OCI-LY1 (cell line): ENCODE measurements at regions not wholly inside any gene's neighbourhood (a gene's known extent, or its start where the extent isn't known, plus 50 kb on each side); places are given as distances from the start of the nearest gene placed in this dataset.
A peak's percentile ranks its signal among the peaks of the same experiment; 100 is the strongest.

Experiments used
- H2AFZ ChIP-seq: fragments of 200-600 bp; sonication (generic), shearing (Covaris generic); 2 replicates; pipeline ENCODE4 v1.6.0; 2014; ENCODE audit warnings: antibody characterized with exemption, mild to moderate bottlenecking, low read length
- H3F3A ChIP-seq: fragments of 200-600 bp; sonication (generic), shearing (Covaris generic); 2 replicates; pipeline ENCODE4 v1.6.0; 2014; ENCODE audit warnings: mild to moderate bottlenecking, antibody characterized with exemption, low read length, moderate library complexity; ENCODE audit not compliant: insufficient read depth
- H3K27ac ChIP-seq: fragments of 200-600 bp; sonication (generic); 2 replicates; pipeline ENCODE4 v1.5.1; 2014; ENCODE audit warnings: low read length, mixed run types, mild to moderate bottlenecking, low read depth; ENCODE audit not compliant: poor library complexity, severe bottlenecking
- H3K27me3 ChIP-seq: fragments of 200-600 bp; sonication (generic); 2 replicates; pipeline ENCODE4 v1.6.0; 2014; ENCODE audit warnings: antibody characterized with exemption, mild to moderate bottlenecking, low read length, moderate library complexity; ENCODE audit not compliant: insufficient read depth
- H3K36me3 ChIP-seq: fragments of 200-600 bp; sonication (generic); 2 replicates; pipeline ENCODE4 v1.6.1; 2014; ENCODE audit warnings: mild to moderate bottlenecking, antibody characterized with exemption, low read length, moderate library complexity, mixed read lengths; ENCODE audit not compliant: insufficient read depth
- H3K4me1 ChIP-seq: fragments of 200-600 bp; sonication (generic); 2 replicates; pipeline ENCODE4 v1.5.1; 2014; ENCODE audit warnings: mild to moderate bottlenecking, low read length, moderate library complexity; ENCODE audit not compliant: insufficient read depth, severe bottlenecking
- H3K4me2 ChIP-seq: fragments of 200-600 bp; sonication (generic), shearing (Covaris generic); 2 replicates; pipeline ENCODE4 v1.6.1; 2014; ENCODE audit warnings: low read length
- H3K4me3 ChIP-seq: fragments of 200-600 bp; sonication (generic); 2 replicates; pipeline ENCODE4 v1.5.1; 2014; ENCODE audit warnings: low read length, low read depth, mild to moderate bottlenecking, mixed read lengths; ENCODE audit not compliant: poor library complexity, severe bottlenecking
- H3K79me2 ChIP-seq: fragments of 200-600 bp; shearing (Covaris generic); 2 replicates; pipeline ENCODE4 v1.6.1; 2016; ENCODE audit warnings: mixed run types, low read length, mixed read lengths; ENCODE audit not compliant: insufficient read depth
- H3K9ac ChIP-seq: fragments of 200-600 bp; sonication (generic), shearing (Covaris generic); 2 replicates; pipeline ENCODE4 v1.6.1; 2014; ENCODE audit warnings: mild to moderate bottlenecking, low read length, mixed read lengths
- H3K9me2 ChIP-seq: fragments of 200-600 bp; sonication (generic), shearing (Covaris generic); 2 replicates; pipeline ENCODE4 v1.6.1; 2014; ENCODE audit warnings: low read depth, mild to moderate bottlenecking, low read length, mixed read lengths
- H3K9me3 ChIP-seq: fragments of 200-600 bp; shearing (Covaris generic); 2 replicates; pipeline ENCODE4 v1.6.1; 2014; ENCODE audit warnings: low read length, mixed read lengths
- H4K20me1 ChIP-seq: fragments of 200-600 bp; sonication (generic), shearing (Covaris generic); 2 replicates; pipeline ENCODE4 v1.6.0; 2016; ENCODE audit warnings: mild to moderate bottlenecking, low read length; ENCODE audit not compliant: insufficient read depth
- EZH2 ChIP-seq: fragments of 200-600 bp; sonication (generic), shearing (Covaris generic); IDR thresholded peaks from 2 replicates; pipeline ENCODE4 v1.8.0; 2017; ENCODE audit warnings: borderline replicate concordance, mixed run types, mild to moderate bottlenecking, antibody characterized with exemption, low read length, moderate library complexity, mixed read lengths
- TF ChIP-seq, protein P1 (sequence below): fragments of 200-600 bp; sonication (generic), shearing (Covaris generic); IDR thresholded peaks from 2 replicates; pipeline ENCODE4 v1.5.1; 2017; ENCODE audit warnings: mild to moderate bottlenecking, antibody characterized with exemption, low read length, moderate library complexity, mixed read lengths

DNA sequence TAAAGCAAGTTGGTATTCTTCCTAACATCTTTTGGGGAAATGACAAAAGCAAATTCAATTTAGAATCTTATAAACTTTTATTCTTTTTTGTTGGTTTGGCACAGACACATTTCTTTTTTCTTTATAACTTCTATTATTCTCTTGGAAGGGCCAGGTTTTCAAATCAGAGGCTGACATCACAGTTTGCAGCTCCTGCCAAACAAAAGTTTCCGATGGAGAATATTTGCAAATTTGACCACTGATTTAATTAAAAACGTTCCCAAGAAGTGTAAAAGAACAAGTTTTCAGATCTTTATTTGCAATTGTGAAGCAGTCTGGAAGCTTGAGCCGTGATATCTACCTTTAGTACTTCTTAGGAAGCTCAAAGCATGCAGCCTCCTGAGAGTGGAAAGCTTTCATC, 53.8 kb upstream of the CD83 start:
- H3K36me3 ChIP-seq, result no peaks in the 10 kb centered on the region
- no peak for TF ChIP-seq EZH2
- TF ChIP-seq, protein P1, sequence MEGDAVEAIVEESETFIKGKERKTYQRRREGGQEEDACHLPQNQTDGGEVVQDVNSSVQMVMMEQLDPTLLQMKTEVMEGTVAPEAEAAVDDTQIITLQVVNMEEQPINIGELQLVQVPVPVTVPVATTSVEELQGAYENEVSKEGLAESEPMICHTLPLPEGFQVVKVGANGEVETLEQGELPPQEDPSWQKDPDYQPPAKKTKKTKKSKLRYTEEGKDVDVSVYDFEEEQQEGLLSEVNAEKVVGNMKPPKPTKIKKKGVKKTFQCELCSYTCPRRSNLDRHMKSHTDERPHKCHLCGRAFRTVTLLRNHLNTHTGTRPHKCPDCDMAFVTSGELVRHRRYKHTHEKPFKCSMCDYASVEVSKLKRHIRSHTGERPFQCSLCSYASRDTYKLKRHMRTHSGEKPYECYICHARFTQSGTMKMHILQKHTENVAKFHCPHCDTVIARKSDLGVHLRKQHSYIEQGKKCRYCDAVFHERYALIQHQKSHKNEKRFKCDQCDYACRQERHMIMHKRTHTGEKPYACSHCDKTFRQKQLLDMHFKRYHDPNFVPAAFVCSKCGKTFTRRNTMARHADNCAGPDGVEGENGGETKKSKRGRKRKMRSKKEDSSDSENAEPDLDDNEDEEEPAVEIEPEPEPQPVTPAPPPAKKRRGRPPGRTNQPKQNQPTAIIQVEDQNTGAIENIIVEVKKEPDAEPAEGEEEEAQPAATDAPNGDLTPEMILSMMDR, result no peak
- H3K9me2 ChIP-seq, result no peaks in the 10 kb centered on the region
- H3F3A ChIP-seq, result no peaks in the 10 kb centered on the region
- H4K20me1 ChIP-seq, result no peaks in the 10 kb centered on the region
- no peak overlapping the region for H3K4me3 ChIP-seq
- no peak overlapping the region for H3K27ac ChIP-seq
- no peak overlapping the region for H2AFZ ChIP-seq
- no peak overlapping the region for H3K4me2 ChIP-seq
- H3K9ac ChIP-seq, result no peak overlapping the region
- 0 out of 2 replicates have a peak, but pooled peaks cover 3% of the 10 kb centered on the region for H3K9me3 ChIP-seq
- H3K79me2 ChIP-seq, result no peaks in the 10 kb centered on the region
- no peaks in the 10 kb centered on the region for H3K27me3 ChIP-seq
- H3K4me1 ChIP-seq, result no peaks in the 10 kb centered on the region

DNA sequence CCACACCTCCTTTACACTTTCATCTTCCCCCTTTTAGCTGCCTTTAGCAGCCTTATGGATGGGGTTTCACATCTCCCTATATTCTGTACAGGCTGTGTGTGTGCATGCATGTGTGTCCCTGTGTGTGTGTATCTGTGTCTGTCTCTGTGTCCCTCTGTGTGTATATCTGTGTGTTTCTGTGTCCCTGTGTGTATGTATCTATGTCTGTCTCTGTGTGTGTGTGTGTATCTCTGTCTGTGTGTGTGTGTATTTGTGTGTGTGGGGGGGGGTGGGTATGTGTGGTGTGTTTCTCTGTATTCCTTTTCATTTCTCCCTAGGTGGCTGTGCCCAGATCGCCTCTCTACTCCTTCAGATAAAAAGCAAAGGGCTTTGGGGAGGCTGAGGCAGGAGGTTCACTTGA, 52.2 kb upstream of the CD83 start:
- H3K79me2 ChIP-seq, result no peaks in the 10 kb centered on the region
- H3K27me3 ChIP-seq, result no peaks in the 10 kb centered on the region
- TF ChIP-seq, protein P1, result no peak
- TF ChIP-seq EZH2, result no peak
- H3K36me3 ChIP-seq, result no peaks in the 10 kb centered on the region
- H3K9me3 ChIP-seq, result 0 out of 2 replicates have a peak, but pooled peaks cover 3% of the 10 kb centered on the region
- no peaks in the 10 kb centered on the region for H3K4me1 ChIP-seq
- no peak overlapping the region for H2AFZ ChIP-seq
- H3K27ac ChIP-seq, result no peak overlapping the region
- H3K9me2 ChIP-seq, result no peaks in the 10 kb centered on the region
- H3F3A ChIP-seq, result no peaks in the 10 kb centered on the region
- H4K20me1 ChIP-seq, result no peaks in the 10 kb centered on the region
- H3K4me3 ChIP-seq, result no peak overlapping the region
- H3K9ac ChIP-seq, result no peak overlapping the region
- no peak overlapping the region for H3K4me2 ChIP-seq

DNA sequence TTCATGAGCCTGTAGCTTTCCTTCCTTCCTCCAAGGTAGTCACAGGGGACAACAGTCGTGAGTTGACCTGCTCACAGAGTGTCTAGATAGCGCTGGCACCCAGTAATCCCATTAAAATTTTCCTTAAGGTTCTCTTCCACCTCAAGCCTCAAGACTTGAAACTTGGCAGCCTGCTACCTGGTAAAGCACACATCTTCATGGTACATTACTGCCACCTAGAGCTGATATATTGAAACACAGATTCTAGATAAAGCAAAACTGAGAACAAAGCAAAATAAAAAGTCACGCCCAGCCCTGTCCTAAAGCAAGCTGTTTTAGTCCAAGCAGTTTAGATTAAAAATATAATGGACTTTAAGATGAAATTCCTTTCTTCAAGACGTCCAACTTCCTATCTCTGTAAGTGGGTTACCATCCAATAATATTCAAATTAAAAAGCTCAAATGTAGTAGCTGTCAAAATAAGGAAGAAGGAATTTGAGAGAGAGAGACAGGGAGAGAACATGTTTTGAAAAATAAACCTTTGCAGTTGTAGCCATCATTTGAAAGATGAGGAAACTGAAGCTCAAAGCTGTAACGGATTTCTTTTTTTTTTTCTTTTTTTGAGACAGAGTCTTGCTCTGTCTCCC, 50.7 kb upstream of the CD83 start:
- Histone ChIP-seq H3K36me3 (no peaks in the 10 kb centered on the region), H3K27ac (no peak overlapping the region), H3K27me3 (no peaks in the 10 kb centered on the region), H4K20me1 (no peaks in the 10 kb centered on the region), H3K79me2 (no peaks in the 10 kb centered on the region), H3K9ac (no peak overlapping the region), H3K9me3 (0 out of 2 replicates have a peak, but pooled peaks cover 3% of the 10 kb centered on the region), H3K4me2 (no peak overlapping the region), H3K4me3 (no peak overlapping the region), H3K9me2 (no peaks in the 10 kb centered on the region), H3K4me1 (no peaks in the 10 kb centered on the region), H3F3A (no peaks in the 10 kb centered on the region), H2AFZ (no peak overlapping the region)
- TF ChIP-seq EZH2, result no peak
- TF ChIP-seq, protein P1, result peak; percentile 66
